ENCODE measurements at regions not wholly inside any gene's neighbourhood (a gene's known extent, or its start where the extent isn't known, plus 50 kb on each side); places are given as distances from the start of the nearest gene placed in this dataset.

DNA sequence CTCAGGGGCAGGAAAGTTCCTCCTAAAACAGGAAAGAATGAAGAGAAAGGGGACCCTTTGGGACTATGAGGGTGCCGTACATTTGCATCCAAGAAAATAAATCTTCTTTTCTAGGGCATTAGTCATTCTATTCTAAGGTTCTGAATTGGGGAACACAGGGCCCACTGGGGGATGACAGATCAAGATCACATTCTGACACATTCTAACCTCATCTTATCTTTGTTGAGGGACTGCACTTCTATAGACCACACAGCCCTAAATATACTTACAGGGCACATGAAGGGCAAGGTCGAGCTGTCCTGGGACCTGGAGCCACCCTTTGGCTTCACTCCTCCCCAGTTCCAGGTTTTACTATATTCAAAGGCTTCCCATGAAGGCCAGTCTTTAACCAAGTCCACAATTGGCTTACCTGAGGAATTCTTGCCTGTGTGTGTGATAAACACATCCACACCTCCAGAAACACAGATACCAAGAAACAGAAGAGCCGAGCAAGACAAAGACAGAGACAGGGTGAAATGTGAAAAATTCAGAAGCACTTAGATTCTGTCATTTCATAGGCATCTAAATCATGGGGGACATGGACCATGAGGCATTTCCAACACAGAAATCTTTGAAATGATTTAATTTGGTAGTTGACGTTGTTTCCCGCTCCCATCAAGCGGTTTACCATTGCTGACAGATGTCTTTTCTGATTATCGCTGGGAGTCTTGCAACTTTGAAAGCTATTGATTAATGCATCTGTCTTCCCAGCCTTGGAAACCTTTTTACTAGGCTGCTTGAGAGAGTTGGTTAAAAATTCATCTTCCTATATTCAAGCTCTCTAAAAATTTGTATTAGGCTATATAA lies 75.8 kb downstream of the CCDC71L start:
- TF ChIP-seq GZF1 (CRISPR knock-in tag; IDR thresholded peaks at IDR 0.05), result no peak
- no peak for TF ChIP-seq CREM (IDR thresholded peaks at IDR 0.05)
- no peak for TF ChIP-seq CREM (CRISPR knock-in tag; IDR thresholded peaks at IDR 0.05)
- TF ChIP-seq MEIS2 (CRISPR knock-in tag; IDR thresholded peaks at IDR 0.05), result no peak
- TF ChIP-seq ZNF432 (CRISPR knock-in tag; IDR thresholded peaks at IDR 0.05; ENCODE audit: borderline replicate concordance), result no peak

Measured in HepG2 (cell line).